Prostate gland (tissue), 2 donors: ENCODE measurements at regions not wholly inside any gene's neighbourhood (a gene's known extent, or its start where the extent isn't known, plus 50 kb on each side); places are given as distances from the start of the nearest gene placed in this dataset.

ENCODE experiments used
- CTCF ChIP-seq, 4 experiments: fragments of 200-600 bp in 2 of 4; fragments of 450-650 bp in 2 of 4; sonication (generic) in 2 of 4; IDR thresholded peaks; 1 replicate in 3 of 4; 2 replicates in 1 of 4; pipeline ENCODE4 v1.5.1; 2016 to 2019; ENCODE audit warnings: antibody characterized with exemption in 4 of 4, mild to moderate bottlenecking in 2 of 4, moderate library complexity in 2 of 4
- POLR2AphosphoS5 ChIP-seq: sonication (generic); formaldehyde crosslinking; IDR thresholded peaks from one replicate; pipeline ENCODE4 v1.6.1; 2017; ENCODE audit warnings: antibody characterized with exemption

GRCh38 chr22:22827187-22827939, 60.3 kb upstream of the IGLL5 start:
- TF ChIP-seq CTCF (IDR thresholded peaks at IDR 0.05) (no peak), POLR2AphosphoS5 (no peak)
